Thyroid gland (tissue), 4 donors: ENCODE measurements at regions not wholly inside any gene's neighbourhood (a gene's known extent, or its start where the extent isn't known, plus 50 kb on each side); places are given as distances from the start of the nearest gene placed in this dataset.

Experiments used
- CTCF ChIP-seq, 6 experiments: fragments of 200-600 bp in 3 of 6; fragments of 450-650 bp in 3 of 6; sonication (generic) in 3 of 6; IDR thresholded peaks; one replicate each; pipeline ENCODE4 v1.5.1; 2016 to 2019; ENCODE audit warnings: antibody characterized with exemption in 6 of 6, mild to moderate bottlenecking in 2 of 6, inconsistent platforms in 1 of 6, moderate library complexity in 1 of 6
- POLR2A ChIP-seq, 2 donors: fragments of 450-650 bp; IDR thresholded peaks; one replicate each; pipeline ENCODE4 v1.6.1; 2017; ENCODE audit warnings: antibody characterized with exemption in 2 of 2, mild to moderate bottlenecking in 2 of 2, moderate library complexity in 1 of 2

GRCh38 chr16:80477838-80478237 lies 63.0 kb upstream of the DYNLRB2 start:
- TF ChIP-seq CTCF (IDR thresholded peaks at IDR 0.05) (no peak), POLR2A (IDR thresholded peaks at IDR 0.05) (no peak)
